Gastroesophageal sphincter (tissue), 4 donors: ENCODE measurements at regions not wholly inside any gene's neighbourhood (a gene's known extent, or its start where the extent isn't known, plus 50 kb on each side); places are given as distances from the start of the nearest gene placed in this dataset.

Experiments used
- ATAC-seq: fragments of 150-250 bp; one replicate; pipeline ENCODE4 v1.9.1; 2016; ENCODE audit warnings: mild to moderate bottlenecking, moderate library complexity
- H3K27ac ChIP-seq, 4 donors: fragments of 200-600 bp; sonication (generic) in 3 of 4; 1 replicate in 3 of 4; 2 replicates in 1 of 4; pipeline ENCODE4 v1.5.1; 2016 to 2019
- H3K27me3 ChIP-seq: fragments of 200-600 bp; sonication (generic); one replicate; pipeline ENCODE4 v1.5.1; 2019
- H3K36me3 ChIP-seq, 2 donors: fragments of 200-600 bp; sonication (generic); one replicate each; pipeline ENCODE4 v1.5.1; 2019; ENCODE audit warnings: control low read depth in 1 of 2
- H3K4me1 ChIP-seq, 3 donors: fragments of 200-600 bp; sonication (generic); 1 replicate in 2 of 3; 2 replicates in 1 of 3; pipeline ENCODE4 v1.5.1; 2016 to 2019; ENCODE audit warnings: control low read depth in 2 of 3
- H3K4me3 ChIP-seq, 2 donors: fragments of 200-600 bp; sonication (generic); one replicate each; pipeline ENCODE4 v1.5.1; 2019; ENCODE audit warnings: mild to moderate bottlenecking in 1 of 2, moderate library complexity in 1 of 2
- H3K9me3 ChIP-seq, 3 donors: fragments of 200-600 bp; sonication (generic); one replicate each; pipeline ENCODE4 v1.5.1; 2017 to 2019; ENCODE audit warnings: control low read depth in 2 of 3
- CTCF ChIP-seq, 4 experiments: fragments of 200-600 bp in 2 of 4; fragments of 450-650 bp in 2 of 4; sonication (generic) in 1 of 4; IDR thresholded peaks; one replicate each; pipeline ENCODE4 v1.5.1; 2017 to 2019; ENCODE audit warnings: antibody characterized with exemption in 4 of 4, mild to moderate bottlenecking in 2 of 4, moderate library complexity in 2 of 4
- EP300 ChIP-seq: sonication (generic); formaldehyde crosslinking; IDR thresholded peaks from one replicate; pipeline ENCODE4 v1.6.1; 2017; ENCODE audit warnings: antibody characterized with exemption, mild to moderate bottlenecking
- POLR2A ChIP-seq, 2 donors: fragments of 450-650 bp; IDR thresholded peaks; one replicate each; pipeline ENCODE4 v1.6.1; 2017; ENCODE audit warnings: antibody characterized with exemption in 2 of 2, mild to moderate bottlenecking in 2 of 2, moderate library complexity in 1 of 2
- POLR2AphosphoS5 ChIP-seq: sonication (generic); formaldehyde crosslinking; IDR thresholded peaks from one replicate; pipeline ENCODE4 v1.6.1; 2017; ENCODE audit warnings: antibody characterized with exemption
- WGBS, 2 donors: methylation state at CpG; one replicate each; pipeline ENCODE4 v1.1.5; 2018; ENCODE audit warnings: low coverage in 1 of 2; 5-methylcytosine and 5-hydroxymethylcytosine counted together

- no peak overlapping the region for H3K27ac ChIP-seq
- no peaks in the 10 kb centered on the region for H3K27me3 ChIP-seq
- H3K4me3 ChIP-seq, result no peak overlapping the region
- no peaks in the 10 kb centered on the region for H3K9me3 ChIP-seq
- no peak for ATAC-seq
- no peaks in the 10 kb centered on the region for H3K36me3 ChIP-seq
- 81 to 85% methylated on average over 3 of the region's 3 CpGs for whole genome bisulfite sequencing, 2 donors
- peaks cover 0 to 23% (median 0%) of the 10 kb centered on the region in 3 donors for H3K4me1 ChIP-seq
- no peak for TF ChIP-seq POLR2AphosphoS5
- TF ChIP-seq CTCF (IDR thresholded peaks at IDR 0.05), result no peak
- TF ChIP-seq EP300, result no peak
- TF ChIP-seq POLR2A (IDR thresholded peaks at IDR 0.05), result no peak
Observed at GRCh38 chr5:56549096-56549886, 266.1 kb upstream of the MAP3K1 start.

GRCh38 chr5:56545016-56545415 lies 270.3 kb upstream of the MAP3K1 start:
- H3K9me3 ChIP-seq, result no peaks in the 10 kb centered on the region
- no peak for TF ChIP-seq POLR2A (IDR thresholded peaks at IDR 0.05)
- no peaks in the 10 kb centered on the region for H3K36me3 ChIP-seq
- H3K27me3 ChIP-seq, result no peaks in the 10 kb centered on the region
- no peak overlapping the region for H3K4me3 ChIP-seq
- no peak for ATAC-seq
- WGBS, 2 donors, result 91 to 92% methylated on average over 5 to 6 of the region's 7 CpGs
- no peak overlapping the region for H3K27ac ChIP-seq
- peaks cover 0 to 6% (median 0%) of the 10 kb centered on the region in 3 donors for H3K4me1 ChIP-seq

GRCh38 chr5:56543441-56544388 lies 271.6 kb upstream of the MAP3K1 start:
- no peak for ATAC-seq
- H3K27me3 ChIP-seq, result no peaks in the 10 kb centered on the region

GRCh38 chr5:56540266-56540665 lies 275.1 kb upstream of the MAP3K1 start:
- 80% methylated on average over 4 of the region's 4 CpGs for WGBS, 2 donors
- H3K4me3 ChIP-seq, result no peak overlapping the region
- H3K27me3 ChIP-seq, result no peaks in the 10 kb centered on the region
- H3K27ac ChIP-seq, result no peak overlapping the region
- H3K4me1 ChIP-seq, result no peaks in the 10 kb centered on the region
- ATAC-seq, result no peak
- H3K36me3 ChIP-seq, result no peaks in the 10 kb centered on the region
- H3K9me3 ChIP-seq, result no peaks in the 10 kb centered on the region
- TF ChIP-seq EP300 (no peak), CTCF (IDR thresholded peaks at IDR 0.05) (no peak), POLR2AphosphoS5 (no peak), POLR2A (IDR thresholded peaks at IDR 0.05) (no peak)

More at GRCh38 chr5:56543441-56544388, 271.6 kb upstream of the MAP3K1 start:
- WGBS, 2 donors, result 84 to 99% methylated on average over 5 of the region's 6 CpGs
- no peak overlapping the region for H3K27ac ChIP-seq
- no peak overlapping the region for H3K4me3 ChIP-seq
- no peak for TF ChIP-seq EP300
- no peak for TF ChIP-seq CTCF (IDR thresholded peaks at IDR 0.05)
- TF ChIP-seq POLR2A (IDR thresholded peaks at IDR 0.05), result no peak
- no peak for TF ChIP-seq POLR2AphosphoS5
- no peaks in the 10 kb centered on the region for H3K36me3 ChIP-seq
- no peaks in the 10 kb centered on the region for H3K4me1 ChIP-seq
- H3K9me3 ChIP-seq, result no peaks in the 10 kb centered on the region

GRCh38 chr5:56538580-56538979 lies 276.8 kb upstream of the MAP3K1 start:
- WGBS, 2 donors, result 94 to 96% methylated on average over 5 to 6 of the region's 6 CpGs
- no peak overlapping the region for H3K4me3 ChIP-seq
- TF ChIP-seq EP300 (no peak), POLR2A (IDR thresholded peaks at IDR 0.05) (no peak), POLR2AphosphoS5 (no peak), CTCF (IDR thresholded peaks at IDR 0.05) (no peak)
- peaks cover 0 to 10% (median 0%) of the 10 kb centered on the region in 3 donors for H3K4me1 ChIP-seq
- no peaks in the 10 kb centered on the region for H3K9me3 ChIP-seq
- ATAC-seq, result no peak
- H3K27ac ChIP-seq, result no peak overlapping the region
- H3K27me3 ChIP-seq, result no peaks in the 10 kb centered on the region
- H3K36me3 ChIP-seq, result no peaks in the 10 kb centered on the region
